HG03571 (cell line): ENCODE measurements at regions not wholly inside any gene's neighbourhood (a gene's known extent, or its start where the extent isn't known, plus 50 kb on each side); places are given as distances from the start of the nearest gene placed in this dataset.

Experiments used
- ATAC-seq: cut with Tn5 transposase; IDR thresholded peaks from one replicate; pipeline ENCODE4 v1.9.1; 2021; ENCODE audit not compliant: unreplicated experiment

GRCh38 chr2:129702416-129703176, 276.9 kb upstream of the RAB6C start:
- ATAC-seq: no peak

- no peak for ATAC-seq
Measured at GRCh38 chr2:129705085-129705484, 274.4 kb upstream of the RAB6C start.

- ATAC-seq: no peak
Measured at GRCh38 chr2:129707800-129708199, 271.7 kb upstream of the RAB6C start.

- ATAC-seq: no peak
Measured at GRCh38 chr2:129708221-129708967, 271.1 kb upstream of the RAB6C start.

- ATAC-seq: no peak
Measured at GRCh38 chr2:129709001-129709955, 270.2 kb upstream of the RAB6C start.

- no peak for ATAC-seq
Measured at GRCh38 chr2:129709956-129710598, 269.4 kb upstream of the RAB6C start.

GRCh38 chr2:129710670-129711495, 268.6 kb upstream of the RAB6C start:
- no peak for ATAC-seq

GRCh38 chr2:129711816-129712675, 267.4 kb upstream of the RAB6C start:
- no peak for ATAC-seq

GRCh38 chr2:129712676-129712985, 266.8 kb upstream of the RAB6C start:
- ATAC-seq: no peak

GRCh38 chr2:129713337-129713736, 266.1 kb upstream of the RAB6C start:
- no peak for ATAC-seq

GRCh38 chr2:129716781-129717559, 262.5 kb upstream of the RAB6C start:
- no peak for ATAC-seq

GRCh38 chr2:129717560-129718130, 261.8 kb upstream of the RAB6C start:
- ATAC-seq: no peak

GRCh38 chr2:129719335-129719734, 260.1 kb upstream of the RAB6C start:
- no peak for ATAC-seq

- no peak for ATAC-seq
Measured at GRCh38 chr2:129720360-129720759, 259.1 kb upstream of the RAB6C start.

- ATAC-seq: no peak
Measured at GRCh38 chr2:129720761-129721160, 258.7 kb upstream of the RAB6C start.

- no peak for ATAC-seq
Measured at GRCh38 chr2:129721236-129721635, 258.2 kb upstream of the RAB6C start.

GRCh38 chr2:129721846-129722245, 257.6 kb upstream of the RAB6C start:
- ATAC-seq: no peak
